ENCODE measurements at regions not wholly inside any gene's neighbourhood (a gene's known extent, or its start where the extent isn't known, plus 50 kb on each side); places are given as distances from the start of the nearest gene placed in this dataset.

- no peak for TF ChIP-seq CREB5 (CRISPR knock-in tag; IDR thresholded peaks at IDR 0.05; ENCODE audit: low read depth)
- TF ChIP-seq, protein P1, sequence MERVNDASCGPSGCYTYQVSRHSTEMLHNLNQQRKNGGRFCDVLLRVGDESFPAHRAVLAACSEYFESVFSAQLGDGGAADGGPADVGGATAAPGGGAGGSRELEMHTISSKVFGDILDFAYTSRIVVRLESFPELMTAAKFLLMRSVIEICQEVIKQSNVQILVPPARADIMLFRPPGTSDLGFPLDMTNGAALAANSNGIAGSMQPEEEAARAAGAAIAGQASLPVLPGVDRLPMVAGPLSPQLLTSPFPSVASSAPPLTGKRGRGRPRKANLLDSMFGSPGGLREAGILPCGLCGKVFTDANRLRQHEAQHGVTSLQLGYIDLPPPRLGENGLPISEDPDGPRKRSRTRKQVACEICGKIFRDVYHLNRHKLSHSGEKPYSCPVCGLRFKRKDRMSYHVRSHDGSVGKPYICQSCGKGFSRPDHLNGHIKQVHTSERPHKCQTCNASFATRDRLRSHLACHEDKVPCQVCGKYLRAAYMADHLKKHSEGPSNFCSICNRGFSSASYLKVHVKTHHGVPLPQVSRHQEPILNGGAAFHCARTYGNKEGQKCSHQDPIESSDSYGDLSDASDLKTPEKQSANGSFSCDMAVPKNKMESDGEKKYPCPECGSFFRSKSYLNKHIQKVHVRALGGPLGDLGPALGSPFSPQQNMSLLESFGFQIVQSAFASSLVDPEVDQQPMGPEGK (CRISPR knock-in tag; IDR thresholded peaks at IDR 0.05; ENCODE audit: borderline replicate concordance) = no peak
Observed at GRCh38 chr5:167348251-167348926, 943.1 kb upstream of the WWC1 start.

Measured in SK-N-SH treated with all-trans-retinoic acid at 6 μM for 48 hours (cell line).